Ramos (cell line): ENCODE measurements at regions not wholly inside any gene's neighbourhood (a gene's known extent, or its start where the extent isn't known, plus 50 kb on each side); places are given as distances from the start of the nearest gene placed in this dataset.
"Not testable (repeated sequence)": the region's sequence is repeated elsewhere in the genome, so short reads cannot be mapped to it uniquely, and the experiment has no call there.

Experiments
- in situ Hi-C: fragments of 300-500 bp; cut with MboI; formaldehyde crosslinking; loops from one replicate; pipeline ENCODE4 v1.14.3; 2022; ENCODE audit warnings: low sequenced_read_pairs; ENCODE audit not compliant: unreplicated experiment

- in situ Hi-C loops = no loop called here
Measured at GRCh38 chr22:49412236-49412635, 415.4 kb downstream of the BRD1 start.

- in situ Hi-C loops = no loop called here
Measured at GRCh38 chr22:49411236-49411635, 416.4 kb downstream of the BRD1 start.

- in situ Hi-C loops = no loop called here
Measured at GRCh38 chr22:49408102-49408836, 419.4 kb downstream of the BRD1 start.

GRCh38 chr22:49406879-49407587 is 420.6 kb downstream of the BRD1 start:
- in situ Hi-C loops = no loop called here

- in situ Hi-C loops = no loop called here
Measured at GRCh38 chr22:49406047-49406650, 421.5 kb downstream of the BRD1 start.

GRCh38 chr22:49405590-49405989 is 422.1 kb downstream of the BRD1 start:
- in situ Hi-C loops = no loop called here

- in situ Hi-C loops = no loop called here
Measured at GRCh38 chr22:49404576-49405241, 423.0 kb downstream of the BRD1 start.

GRCh38 chr22:49404020-49404419 is 423.7 kb downstream of the BRD1 start:
- in situ Hi-C loops = no loop called here

- in situ Hi-C loops = no loop called here
Measured at GRCh38 chr22:49403102-49403501, 424.6 kb downstream of the BRD1 start.

GRCh38 chr22:49402169-49402568 is 425.5 kb downstream of the BRD1 start:
- in situ Hi-C loops = no loop called here

- in situ Hi-C loops = no loop called here
Measured at GRCh38 chr22:49400941-49401598, 426.6 kb downstream of the BRD1 start.

- in situ Hi-C loops = no loop called here
Measured at GRCh38 chr22:49400136-49400940, 427.3 kb downstream of the BRD1 start.

GRCh38 chr22:49398646-49399045 is 429.0 kb downstream of the BRD1 start:
- in situ Hi-C loops = no loop called here

GRCh38 chr22:49398115-49398514 is 429.6 kb downstream of the BRD1 start:
- in situ Hi-C loops = no loop called here

GRCh38 chr22:49396817-49397216 is 430.9 kb downstream of the BRD1 start:
- in situ Hi-C loops = no loop called here

- in situ Hi-C loops = no loop called here
Measured at GRCh38 chr22:49395617-49396016, 432.1 kb downstream of the BRD1 start.

- in situ Hi-C loops = not testable (repeated sequence)
Measured at GRCh38 chr22:49395062-49395461, 432.6 kb downstream of the BRD1 start.

- in situ Hi-C loops = no loop called here
Measured at GRCh38 chr22:49394116-49394785, 433.4 kb downstream of the BRD1 start.

GRCh38 chr22:49393526-49393925 is 434.1 kb downstream of the BRD1 start:
- in situ Hi-C loops = no loop called here
